Keratinocyte (primary cell): ENCODE measurements at regions not wholly inside any gene's neighbourhood (a gene's known extent, or its start where the extent isn't known, plus 50 kb on each side); places are given as distances from the start of the nearest gene placed in this dataset.

Experiments
- DNase-seq: peaks from one replicate; pipeline ENCODE4 v3.0.0-alpha.2; 2011; ENCODE audit warnings: low read depth, missing footprints, low spot score
- FAIRE-seq: peaks from 2 replicates; lab custom pipeline; 2011; peaks lifted over from hg19 to GRCh38; lab: Jason Lieb, UNC
- H2AFZ ChIP-seq: 2 replicates; pipeline ENCODE4 v1.6.0; 2012; ENCODE audit warnings: low read length, control low read depth, inconsistent platforms; ENCODE audit not compliant: control insufficient read depth
- H3K27ac ChIP-seq: 2 replicates; pipeline ENCODE4 v1.5.1; 2011; ENCODE audit warnings: low read length; ENCODE audit not compliant: control insufficient read depth, insufficient read depth
- H3K27me3 ChIP-seq: 3 replicates; pipeline ENCODE4 v1.6.0; 2011; ENCODE audit warnings: low read length; ENCODE audit not compliant: control insufficient read depth, insufficient read depth; ENCODE audit errors: extremely low read depth
- H3K36me3 ChIP-seq, 2 experiments: 2 replicates in 1 of 2; 3 replicates in 1 of 2; pipeline ENCODE4 v1.5.1; 2011; ENCODE audit warnings: low read length in 2 of 2, mild to moderate bottlenecking in 1 of 2; ENCODE audit not compliant: control insufficient read depth in 2 of 2, insufficient read depth in 2 of 2; ENCODE audit errors: extremely low read depth in 1 of 2
- H3K4me1 ChIP-seq: 3 replicates; pipeline ENCODE4 v1.5.1; 2011; ENCODE audit warnings: low read length; ENCODE audit not compliant: control insufficient read depth, insufficient read depth; ENCODE audit errors: extremely low read depth
- H3K4me2 ChIP-seq: 3 replicates; pipeline ENCODE4 v1.6.0; 2011; ENCODE audit warnings: low read depth, low read length; ENCODE audit not compliant: control insufficient read depth, insufficient read depth; ENCODE audit errors: extremely low read depth
- H3K4me3 ChIP-seq, 3 experiments: fragments of 200-600 bp in 1 of 3; sonication (generic) in 1 of 3; 2 replicates in 2 of 3; 3 replicates in 1 of 3; pipeline ENCODE4 v1.5.1; 2011 to 2016; ENCODE audit warnings: low read length in 3 of 3, mild to moderate bottlenecking in 3 of 3, control low read depth in 2 of 3, inconsistent platforms in 1 of 3, low read depth in 1 of 3, mixed read lengths in 1 of 3, mixed run types in 1 of 3, moderate library complexity in 1 of 3; ENCODE audit not compliant: control insufficient read depth in 2 of 3, insufficient read depth in 2 of 3; ENCODE audit errors: extremely low read depth in 1 of 3
- H3K79me2 ChIP-seq: 2 replicates; pipeline ENCODE4 v1.6.0; 2012; ENCODE audit warnings: low read length; ENCODE audit not compliant: control insufficient read depth, insufficient read depth
- H3K9ac ChIP-seq: 3 replicates; pipeline ENCODE4 v1.6.0; 2011; ENCODE audit warnings: low read length; ENCODE audit not compliant: control insufficient read depth, insufficient read depth; ENCODE audit errors: extremely low read depth
- H3K9me1 ChIP-seq: 3 replicates; pipeline ENCODE4 v1.6.0; 2011; ENCODE audit warnings: low read length; ENCODE audit not compliant: control insufficient read depth, insufficient read depth; ENCODE audit errors: extremely low read depth
- H3K9me3 ChIP-seq: 2 replicates; pipeline ENCODE4 v1.5.1; 2012; ENCODE audit warnings: low read depth, low read length; ENCODE audit not compliant: control insufficient read depth
- H4K20me1 ChIP-seq: 3 replicates; pipeline ENCODE4 v1.6.0; 2011; ENCODE audit warnings: low read length; ENCODE audit not compliant: control insufficient read depth, insufficient read depth; ENCODE audit errors: extremely low read depth
- CTCF ChIP-seq, 3 experiments: IDR thresholded peaks in 1 of 3; conservative IDR thresholded peaks in 1 of 3; optimal IDR thresholded peaks in 1 of 3; 2 replicates in 2 of 3; 3 replicates in 1 of 3; pipeline versions ENCODE3 to v1.5.1; 2011; ENCODE audit warnings: low read length in 3 of 3, mild to moderate bottlenecking in 3 of 3, moderate library complexity in 2 of 3, control low read depth in 1 of 3, inconsistent platforms in 1 of 3; ENCODE audit not compliant: insufficient read depth in 2 of 3; ENCODE audit errors: extremely low read depth in 1 of 3
- EZH2 ChIP-seq: IDR thresholded peaks from one replicate; pipeline ENCODE4 v1.6.1; 2012; ENCODE audit warnings: inconsistent platforms, mild to moderate bottlenecking, low read length, moderate library complexity
- dilution Hi-C: fragments of 300-500 bp; cut with MboI; formaldehyde crosslinking; loops from one replicate; pipeline ENCODE4 v1.7.0; 2020; ENCODE audit warnings: low sequenced_read_pairs; ENCODE audit not compliant: extremely low pct_ligation_motif_present

- TF ChIP-seq CTCF (optimal IDR thresholded peaks at IDR 0.05 in 1 of 3, IDR thresholded peaks at IDR 0.05 in 1 of 3, conservative IDR thresholded peaks at IDR 0.05 in 1 of 3; ENCODE audit: extremely low read depth in 1 of 3, insufficient read depth in 2 of 3, low read length in 3 of 3), result no peak
- TF ChIP-seq EZH2, result no peak
- no peaks in the 10 kb centered on the region for H4K20me1 ChIP-seq
- FAIRE-seq (no peak), DNase-seq (no peak)
- no peaks in the 10 kb centered on the region for H3K9me3 ChIP-seq
- H3K27ac ChIP-seq, result no peak overlapping the region
- dilution Hi-C loops, result no loop called here
- H3K4me1 ChIP-seq, result no peaks in the 10 kb centered on the region
- no peak overlapping the region for H2AFZ ChIP-seq
- no peaks in the 10 kb centered on the region for H3K79me2 ChIP-seq
- no peaks in the 10 kb centered on the region for H3K9me1 ChIP-seq
- no peaks in the 10 kb centered on the region for H3K36me3 ChIP-seq
- H3K4me3 ChIP-seq, result no peak overlapping the region
- no peaks in the 10 kb centered on the region for H3K27me3 ChIP-seq
- no peak overlapping the region for H3K4me2 ChIP-seq
- H3K9ac ChIP-seq, result no peak overlapping the region
Observed at GRCh38 chr5:51604324-51604723, 221.1 kb downstream of the ISL1 start.

GRCh38 chr5:51606921-51607320, 223.7 kb downstream of the ISL1 start:
- Histone ChIP-seq H3K4me3 (no peak overlapping the region), H3K27ac (no peak overlapping the region), H3K27me3 (no peaks in the 10 kb centered on the region), H3K4me1 (no peaks in the 10 kb centered on the region), H2AFZ (no peak overlapping the region), H4K20me1 (no peaks in the 10 kb centered on the region), H3K9ac (no peak overlapping the region), H3K79me2 (no peaks in the 10 kb centered on the region), H3K36me3 (no peaks in the 10 kb centered on the region), H3K9me3 (no peaks in the 10 kb centered on the region), H3K4me2 (no peak overlapping the region), H3K9me1 (no peaks in the 10 kb centered on the region)
- TF ChIP-seq CTCF (optimal IDR thresholded peaks at IDR 0.05 in 1 of 3, IDR thresholded peaks at IDR 0.05 in 1 of 3, conservative IDR thresholded peaks at IDR 0.05 in 1 of 3; ENCODE audit: extremely low read depth in 1 of 3, insufficient read depth in 2 of 3, low read length in 3 of 3) (no peak), EZH2 (no peak)
- dilution Hi-C loops, result no loop called here
- FAIRE-seq (no peak), DNase-seq (no peak)
